ENCODE measurements at regions not wholly inside any gene's neighbourhood (a gene's known extent, or its start where the extent isn't known, plus 50 kb on each side); places are given as distances from the start of the nearest gene placed in this dataset.
"Not testable (repeated sequence)": the region's sequence is repeated elsewhere in the genome, so short reads cannot be mapped to it uniquely, and the experiment has no call there.

DNA sequence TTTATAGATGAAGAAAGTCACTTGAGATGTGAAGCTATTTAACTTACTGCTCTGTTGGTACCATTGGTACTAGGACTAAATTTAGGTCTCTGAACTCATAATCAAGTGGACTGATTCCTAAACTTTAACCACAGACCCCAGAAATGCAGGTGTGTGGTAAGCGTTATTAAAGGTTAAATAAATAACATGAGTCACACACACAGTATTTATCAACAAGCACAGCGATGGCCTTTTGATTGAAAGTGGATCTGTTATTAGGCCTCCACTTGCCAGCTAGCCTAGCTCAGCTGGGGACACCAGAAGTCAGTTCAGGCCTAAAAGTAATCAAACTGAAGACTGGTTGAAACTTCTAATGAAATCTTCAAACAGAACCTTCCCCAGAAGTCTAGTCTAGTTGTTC, 161.3 kb upstream of the DPP10 start:
- no peak for DNase-seq

DNA sequence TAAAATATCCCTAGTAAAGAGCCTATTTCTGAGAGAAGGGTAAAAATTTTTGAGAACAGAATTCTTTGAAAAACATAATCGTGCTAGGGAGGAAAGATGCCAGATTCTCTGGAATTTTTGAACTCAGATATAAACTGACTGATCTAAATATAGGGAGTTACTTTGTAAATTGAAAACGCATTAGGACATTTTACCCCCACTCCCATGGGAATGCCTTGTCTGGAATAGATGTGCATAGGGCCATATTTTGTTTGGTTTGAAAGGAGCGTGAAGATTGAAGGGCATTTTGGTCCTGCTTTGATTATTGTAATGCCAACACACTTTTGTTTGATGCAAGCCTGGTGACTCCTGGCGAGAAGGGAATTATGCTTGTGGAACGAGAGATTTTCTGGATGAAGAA, 158.7 kb upstream of the DPP10 start:
- DNase-seq: no peak

DNA sequence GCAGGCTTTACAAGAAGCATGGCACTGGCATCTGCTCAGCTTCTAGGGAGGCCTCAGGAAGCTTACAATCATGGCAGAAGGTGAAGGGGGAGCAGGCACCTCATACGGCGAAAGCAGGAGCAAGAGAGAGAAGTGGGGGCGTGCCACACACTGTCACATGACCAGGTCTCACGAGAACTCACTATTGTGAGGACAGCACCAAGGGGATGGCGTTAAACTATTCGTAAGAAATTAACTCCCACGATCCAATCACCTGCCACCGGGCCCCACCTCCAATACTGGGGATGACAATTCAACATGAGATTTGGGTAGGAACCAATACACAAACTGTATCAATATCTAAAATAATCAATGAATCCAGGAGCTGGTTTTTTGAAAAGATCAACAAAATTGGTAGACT, 156.0 kb upstream of the DPP10 start:
- DNase-seq: no peak

DNA sequence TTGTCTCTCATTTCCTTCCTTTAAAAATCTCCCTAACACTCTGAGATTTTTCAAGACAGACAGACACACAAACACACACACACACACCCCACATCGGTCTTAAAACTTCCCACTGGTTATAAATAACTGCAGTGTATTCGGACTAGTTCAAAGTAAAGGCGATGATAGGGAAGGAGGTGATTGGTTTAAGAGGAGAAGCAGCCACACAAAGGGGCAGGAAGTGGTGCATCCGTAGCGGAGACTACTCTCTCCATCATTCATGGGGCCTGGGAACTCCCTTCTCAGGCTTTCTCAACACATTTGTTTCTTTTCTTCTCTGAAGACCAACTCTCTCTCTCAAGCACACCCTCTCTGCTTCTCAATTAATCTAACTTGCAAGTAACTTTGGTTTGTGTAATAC, 149.1 kb upstream of the DPP10 start:
- no peak for DNase-seq

DNA sequence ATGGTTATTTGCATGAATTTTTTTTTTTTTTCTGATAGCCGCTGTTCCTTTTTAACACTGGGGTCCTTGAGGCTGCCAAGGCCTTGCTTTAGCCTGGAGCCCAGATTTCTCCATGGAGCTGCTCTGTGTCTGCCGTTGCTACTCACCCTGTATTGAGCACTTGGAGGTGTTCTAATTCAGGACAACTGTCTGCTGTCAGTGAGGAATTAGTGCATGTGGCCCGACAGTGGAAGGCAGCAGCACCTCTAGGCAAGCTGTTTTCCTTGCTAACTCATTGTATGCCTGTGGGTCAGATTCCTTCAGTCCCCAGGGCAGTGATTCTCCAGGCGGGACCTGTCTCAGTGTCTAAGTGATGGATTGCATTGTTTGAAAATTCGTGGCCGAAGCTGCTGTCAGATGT, 147.7 kb upstream of the DPP10 start:
- DNase-seq: no peak

DNA sequence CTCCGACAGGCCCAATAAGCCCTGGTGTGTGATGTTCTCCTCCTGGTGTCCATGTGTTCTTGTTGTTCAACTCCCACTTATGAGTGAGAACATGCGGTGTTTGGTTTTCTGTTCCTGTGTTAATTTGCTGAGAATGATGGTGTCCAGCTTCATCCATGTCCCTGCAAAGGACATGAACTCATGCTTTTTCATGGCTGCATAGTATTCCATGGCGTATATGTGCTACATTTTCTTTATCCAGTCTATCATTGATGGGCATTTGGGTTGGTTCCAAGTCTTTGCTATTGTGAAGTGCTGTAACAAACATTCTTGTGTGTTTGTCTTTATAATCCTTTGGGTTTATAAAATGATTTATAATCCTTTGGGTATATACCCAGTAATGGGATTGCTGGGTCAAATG, 142.1 kb upstream of the DPP10 start:
- DNase-seq: not testable (repeated sequence)

DNA sequence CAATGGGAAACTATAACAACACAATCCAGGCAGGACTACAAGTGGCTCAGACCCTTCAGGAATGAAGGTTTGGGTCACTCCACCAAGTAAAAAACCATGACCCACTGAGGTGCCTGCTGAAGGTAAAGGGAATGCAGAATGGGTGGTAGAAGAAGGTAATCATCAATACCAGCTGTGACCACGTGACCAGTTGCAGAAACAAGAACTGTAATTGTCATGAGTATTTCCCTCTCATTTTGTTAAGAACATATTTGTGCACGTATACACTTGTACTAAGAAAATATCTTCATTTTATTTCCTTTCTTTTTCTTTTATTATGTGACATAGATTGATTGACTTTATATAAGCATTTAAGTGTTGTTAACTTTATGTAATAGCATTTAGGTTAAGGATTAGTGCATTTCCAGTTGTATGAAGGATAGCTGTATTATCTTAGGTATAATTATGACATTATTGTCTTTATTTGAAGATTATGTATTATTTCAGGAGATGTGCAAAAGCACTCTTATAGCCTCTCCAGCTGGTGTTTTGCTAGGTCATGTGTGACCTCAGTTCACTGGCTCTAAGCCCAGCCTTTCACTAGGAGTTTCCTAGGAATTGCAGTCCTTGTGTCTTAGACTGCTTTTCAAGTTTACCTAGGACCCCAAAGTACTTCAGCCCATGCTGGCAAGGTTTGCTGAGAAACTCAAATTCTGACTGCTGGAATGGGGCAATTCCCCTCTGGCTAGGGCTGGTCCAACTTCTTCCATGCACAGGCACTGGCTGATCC, 125.7 kb upstream of the DPP10 start:
- DNase-seq: no peak

DNA sequence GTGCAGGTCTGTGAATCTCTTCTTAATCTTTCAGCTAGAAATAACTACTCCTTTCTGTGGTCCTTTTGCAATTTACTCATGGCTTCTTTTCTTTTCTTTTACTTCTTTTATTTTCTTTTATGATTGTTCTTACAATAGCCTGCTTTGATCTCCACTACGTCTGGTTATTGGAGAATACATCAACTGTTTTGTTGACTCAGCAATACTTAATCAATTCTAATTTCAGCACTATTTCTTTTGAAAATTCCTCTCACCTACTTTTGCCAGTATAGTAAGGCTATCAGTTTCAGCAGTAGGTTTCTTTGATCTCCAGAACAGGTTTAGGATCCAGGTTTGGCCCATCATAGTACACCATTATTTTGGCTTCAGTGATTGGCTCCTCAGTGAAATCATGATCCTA, 111.8 kb upstream of the DPP10 start:
- DNase-seq: no peak

DNA sequence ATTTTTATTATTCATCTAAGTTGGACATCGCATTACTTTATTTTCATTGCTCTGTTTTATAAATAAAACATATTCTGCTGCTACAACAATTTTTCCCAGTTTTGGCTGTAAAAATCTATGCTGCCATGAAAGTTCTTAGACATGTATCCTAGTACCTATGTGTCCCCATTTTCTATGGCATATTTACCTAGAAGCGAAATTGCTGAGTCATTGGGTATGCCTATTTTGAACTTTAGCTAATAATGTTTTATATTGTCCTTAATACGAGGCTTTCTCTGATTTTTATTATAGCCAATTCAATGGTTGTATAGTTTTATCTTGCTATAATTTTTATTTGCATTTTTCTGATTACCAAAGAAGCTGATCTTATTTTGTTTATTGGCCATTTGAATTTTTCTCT, 110.5 kb upstream of the DPP10 start:
- DNase-seq: no peak

DNA sequence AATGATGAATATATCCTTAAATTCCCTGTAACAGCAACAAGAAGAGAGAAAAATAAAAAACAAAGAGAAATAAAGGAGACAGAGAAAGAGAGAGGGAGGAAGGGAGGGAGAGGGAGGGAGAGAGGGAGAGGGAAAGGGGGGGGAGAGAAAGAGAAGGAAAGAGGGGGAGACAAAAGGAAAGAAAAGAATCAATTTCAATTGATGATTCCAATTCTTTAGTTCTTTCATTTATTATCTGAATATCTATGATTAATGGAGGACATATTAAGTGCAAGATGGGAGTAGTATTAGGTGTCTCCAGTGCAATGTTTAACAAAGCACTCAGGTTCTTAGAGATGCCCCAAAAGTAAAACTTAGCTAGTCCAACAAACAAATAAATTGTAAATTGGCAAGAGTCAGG, 97.2 kb upstream of the DPP10 start:
- DNase-seq: no peak

DNA sequence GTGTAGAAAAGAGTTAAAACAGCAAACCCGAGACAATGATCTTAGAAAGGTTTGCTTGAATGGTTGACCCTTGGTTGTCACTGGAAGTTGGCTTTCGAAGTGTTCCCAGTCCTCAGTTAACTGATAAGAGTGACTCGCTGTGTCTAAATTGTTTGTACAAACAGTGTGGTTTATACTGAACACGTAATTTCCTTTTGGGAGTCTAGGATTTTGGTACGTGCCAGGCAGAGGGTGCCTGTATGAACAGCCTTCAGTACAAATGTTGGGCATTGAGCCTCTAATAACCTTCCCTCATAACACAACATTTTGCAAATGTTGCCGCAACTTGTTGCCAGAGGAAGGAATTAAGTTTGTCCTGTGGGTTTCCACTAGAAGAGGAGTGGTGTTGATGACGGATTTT, 95.8 kb upstream of the DPP10 start:
- DNase-seq: no peak

DNA sequence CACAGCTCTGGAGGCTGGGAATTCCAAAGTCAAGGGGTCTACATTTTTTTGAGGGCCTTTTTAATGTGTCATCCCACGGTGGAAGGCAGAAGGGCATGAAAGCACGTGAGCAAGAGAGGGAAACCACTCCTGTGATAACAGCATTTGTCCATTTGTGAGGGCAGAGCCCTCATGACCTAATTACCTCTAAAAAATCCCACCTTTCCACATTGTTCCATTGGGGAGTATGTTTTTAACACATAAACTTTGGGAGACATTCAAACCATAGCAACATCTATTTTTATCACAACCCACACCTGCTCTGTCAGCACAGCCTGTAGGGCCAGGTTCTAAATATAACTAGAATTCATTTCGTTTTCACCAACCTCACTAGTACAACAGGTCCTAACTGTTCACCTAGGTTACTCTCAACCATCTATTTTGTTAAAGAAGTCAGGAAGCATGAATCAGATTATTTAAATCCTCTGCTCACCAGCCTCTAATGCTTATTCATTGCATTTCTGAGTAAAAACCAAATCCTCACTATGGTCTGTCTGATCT, 92.2 kb upstream of the DPP10 start:
- no peak for DNase-seq

DNA sequence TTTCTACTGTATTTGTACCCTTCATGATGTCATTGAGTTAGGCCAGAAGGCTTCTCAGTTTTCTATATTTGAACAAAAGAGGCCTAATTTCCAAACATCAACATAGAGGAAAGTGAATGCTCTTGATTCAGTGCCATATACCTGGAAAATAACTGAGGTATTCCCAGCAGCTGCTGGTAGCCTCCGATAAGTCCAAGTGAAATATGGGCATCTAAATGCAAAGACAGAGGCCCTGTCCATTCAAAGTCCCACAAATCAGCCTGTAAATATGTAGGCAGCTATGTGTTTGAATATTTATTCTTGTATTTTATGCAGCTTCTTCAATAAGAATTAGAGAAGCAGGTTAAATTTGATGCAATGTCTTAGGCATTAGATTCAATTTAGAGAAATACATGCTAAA, 89.5 kb upstream of the DPP10 start:
- DNase-seq: no peak

DNA sequence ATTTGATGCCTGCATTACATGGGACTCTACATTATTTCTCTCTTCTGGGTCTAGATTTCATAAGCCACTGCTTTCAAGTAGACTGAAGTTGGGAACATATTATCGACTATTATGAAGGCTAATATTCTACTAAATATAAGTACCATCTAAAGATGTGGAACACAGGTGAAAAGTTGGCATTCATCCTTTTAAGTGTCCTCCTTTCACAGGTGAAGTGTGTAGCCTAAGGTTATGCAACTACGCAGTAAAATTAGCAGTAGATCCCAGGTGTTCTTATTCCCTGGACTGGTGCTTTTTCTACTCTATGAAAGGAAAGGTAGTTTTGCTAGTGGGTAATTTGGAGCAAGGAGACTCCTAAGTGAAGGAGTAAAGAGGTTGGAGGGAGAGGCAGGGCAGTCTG, 88.2 kb upstream of the DPP10 start:
- DNase-seq: no peak

DNA sequence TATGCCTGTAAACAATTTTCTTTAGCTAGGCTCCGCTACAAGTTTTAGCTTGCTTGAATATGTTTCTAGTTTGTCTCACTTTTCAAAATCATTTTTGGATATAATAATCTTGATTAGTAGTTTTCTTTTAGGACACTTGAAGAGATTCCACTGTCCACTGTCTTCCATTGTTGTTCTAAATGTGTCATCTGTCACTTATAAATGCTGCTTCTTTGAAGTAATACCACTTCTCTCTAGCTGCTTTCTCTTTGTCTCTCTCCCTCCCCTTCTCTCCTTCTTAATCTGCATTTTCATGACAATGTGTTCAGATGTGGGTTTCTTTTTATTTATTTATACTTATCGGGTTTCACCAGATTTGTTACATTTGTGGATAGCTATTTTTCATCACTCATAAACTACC, 73.7 kb upstream of the DPP10 start:
- no peak for DNase-seq

DNA sequence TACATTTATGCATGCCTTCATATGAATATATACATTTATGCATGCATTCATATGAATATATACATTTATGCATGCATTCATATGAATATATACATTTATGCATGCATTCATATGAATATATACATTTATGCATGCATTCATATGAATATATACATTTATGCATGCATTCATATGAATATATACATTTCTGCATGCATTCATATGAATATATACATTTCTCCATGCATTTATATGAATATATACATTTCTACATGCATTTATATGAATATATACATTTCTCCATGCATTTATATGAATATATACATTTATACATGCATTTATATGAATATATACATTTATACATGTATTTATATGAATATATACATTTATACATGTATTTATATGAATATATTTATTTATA, 70.7 kb upstream of the DPP10 start:
- not testable (repeated sequence) for DNase-seq

DNA sequence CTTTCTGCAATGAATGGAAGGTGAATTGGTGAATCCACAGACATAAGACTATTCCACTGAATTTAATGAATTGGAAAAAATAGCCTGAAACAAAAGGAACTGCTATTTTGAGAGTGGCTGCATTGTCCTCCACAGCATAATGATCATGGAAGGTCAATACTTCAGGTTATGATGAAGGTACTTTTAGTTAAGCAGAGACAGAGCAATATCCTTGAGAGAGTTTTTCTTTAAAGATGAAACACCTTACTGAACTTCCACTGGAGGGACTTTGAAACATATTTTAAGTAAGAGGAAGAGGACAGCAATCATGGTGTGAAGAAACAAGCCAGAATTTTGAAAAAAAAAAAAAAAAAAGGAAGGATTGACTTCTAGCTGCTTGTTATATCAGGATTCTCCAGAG, 68.8 kb upstream of the DPP10 start:
- DNase-seq: no peak

DNA sequence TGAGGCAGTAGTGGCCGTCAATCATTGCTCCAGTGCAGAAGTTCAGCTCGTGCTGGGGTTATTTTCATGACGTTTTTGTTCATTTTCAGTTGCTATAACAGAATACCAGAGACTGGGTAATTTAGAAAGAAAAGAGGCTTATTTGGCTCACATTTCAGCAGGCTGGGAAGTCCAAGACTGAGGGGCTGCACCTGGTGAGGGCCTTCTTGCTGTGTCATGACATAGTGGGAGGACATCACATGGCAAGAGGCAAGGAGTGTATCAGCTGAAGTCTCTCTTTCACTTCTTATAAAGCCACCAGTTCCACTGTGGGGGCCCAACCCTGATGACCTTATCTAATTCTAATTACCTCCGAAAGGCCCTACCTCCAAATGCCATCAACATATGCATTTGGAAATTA, 58.0 kb upstream of the DPP10 start:
- no peak for DNase-seq

DNA sequence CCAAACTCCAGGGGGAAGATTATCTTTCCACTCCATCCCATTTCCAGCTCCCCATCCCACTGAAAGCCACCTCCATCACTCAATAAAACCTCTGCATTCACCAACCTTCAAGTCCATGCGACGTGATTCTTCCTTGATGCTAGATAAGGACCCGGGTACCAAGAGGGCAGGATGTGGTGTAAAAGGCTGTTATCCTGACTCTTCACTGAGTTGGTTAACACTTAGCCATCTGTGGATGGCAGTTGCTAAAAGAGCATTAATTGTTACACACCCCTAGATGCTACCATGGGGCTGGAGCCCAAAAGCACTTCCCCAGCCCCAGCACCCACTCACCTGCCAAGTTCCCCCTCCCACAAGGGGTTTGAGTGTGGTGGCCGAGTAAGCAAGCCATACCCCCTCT, 53.4 kb upstream of the DPP10 start:
- no peak for DNase-seq
